Keratinocyte (primary cell): ENCODE measurements at regions not wholly inside any gene's neighbourhood (a gene's known extent, or its start where the extent isn't known, plus 50 kb on each side); places are given as distances from the start of the nearest gene placed in this dataset.

ENCODE experiments used
- EZH2 ChIP-seq: IDR thresholded peaks from one replicate; pipeline ENCODE4 v1.6.1; 2012; ENCODE audit warnings: inconsistent platforms, mild to moderate bottlenecking, low read length, moderate library complexity
- TF ChIP-seq, protein P1 (sequence below), 3 experiments: IDR thresholded peaks in 1 of 3; conservative IDR thresholded peaks in 1 of 3; optimal IDR thresholded peaks in 1 of 3; 2 replicates in 2 of 3; 3 replicates in 1 of 3; pipeline versions ENCODE3 to v1.5.1; 2011; ENCODE audit warnings: low read length in 3 of 3, mild to moderate bottlenecking in 3 of 3, moderate library complexity in 2 of 3, control low read depth in 1 of 3, inconsistent platforms in 1 of 3; ENCODE audit not compliant: insufficient read depth in 2 of 3; ENCODE audit errors: extremely low read depth in 1 of 3

DNA sequence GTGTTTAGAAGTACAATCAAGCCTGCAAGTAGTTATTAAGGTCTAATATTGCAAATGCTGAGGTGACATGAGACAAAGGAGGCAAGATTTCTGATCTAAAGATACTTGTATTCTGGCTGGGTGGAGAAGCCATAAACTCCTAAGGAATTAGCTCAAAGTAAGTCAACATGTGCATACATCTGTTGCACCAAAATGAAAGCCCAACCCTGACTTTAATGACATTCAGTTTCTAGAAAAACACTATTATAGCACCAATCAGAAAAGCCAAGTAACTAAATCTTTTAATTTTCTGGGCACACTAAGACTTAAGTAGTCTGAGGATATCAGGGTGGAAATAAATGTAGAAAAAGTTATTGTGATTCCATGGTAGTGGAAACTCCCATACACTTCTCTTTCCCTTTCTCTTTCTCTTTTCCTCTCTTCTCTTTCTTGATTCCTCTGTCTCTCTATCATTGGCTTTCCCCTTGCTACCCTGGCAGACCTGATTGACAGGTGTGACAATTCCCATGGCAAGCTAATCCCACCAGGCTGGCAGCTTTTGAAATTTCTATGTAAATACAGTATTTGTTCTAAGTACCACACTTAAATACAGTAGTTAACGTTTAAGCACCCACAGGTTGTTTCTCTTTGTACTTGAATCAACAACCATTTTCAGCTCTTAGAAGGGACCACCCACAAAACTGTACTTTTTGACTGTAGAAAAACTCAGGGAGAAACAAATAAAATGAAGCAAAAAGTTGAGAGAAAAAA, 528.4 kb upstream of the SEMA6D start:
- TF ChIP-seq, protein P1, sequence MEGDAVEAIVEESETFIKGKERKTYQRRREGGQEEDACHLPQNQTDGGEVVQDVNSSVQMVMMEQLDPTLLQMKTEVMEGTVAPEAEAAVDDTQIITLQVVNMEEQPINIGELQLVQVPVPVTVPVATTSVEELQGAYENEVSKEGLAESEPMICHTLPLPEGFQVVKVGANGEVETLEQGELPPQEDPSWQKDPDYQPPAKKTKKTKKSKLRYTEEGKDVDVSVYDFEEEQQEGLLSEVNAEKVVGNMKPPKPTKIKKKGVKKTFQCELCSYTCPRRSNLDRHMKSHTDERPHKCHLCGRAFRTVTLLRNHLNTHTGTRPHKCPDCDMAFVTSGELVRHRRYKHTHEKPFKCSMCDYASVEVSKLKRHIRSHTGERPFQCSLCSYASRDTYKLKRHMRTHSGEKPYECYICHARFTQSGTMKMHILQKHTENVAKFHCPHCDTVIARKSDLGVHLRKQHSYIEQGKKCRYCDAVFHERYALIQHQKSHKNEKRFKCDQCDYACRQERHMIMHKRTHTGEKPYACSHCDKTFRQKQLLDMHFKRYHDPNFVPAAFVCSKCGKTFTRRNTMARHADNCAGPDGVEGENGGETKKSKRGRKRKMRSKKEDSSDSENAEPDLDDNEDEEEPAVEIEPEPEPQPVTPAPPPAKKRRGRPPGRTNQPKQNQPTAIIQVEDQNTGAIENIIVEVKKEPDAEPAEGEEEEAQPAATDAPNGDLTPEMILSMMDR (optimal IDR thresholded peaks at IDR 0.05 in 1 of 3, IDR thresholded peaks at IDR 0.05 in 1 of 3, conservative IDR thresholded peaks at IDR 0.05 in 1 of 3; ENCODE audit: extremely low read depth in 1 of 3, insufficient read depth in 2 of 3, low read length in 3 of 3): no peak
- TF ChIP-seq EZH2: no peak
